ENCODE measurements at regions not wholly inside any gene's neighbourhood (a gene's known extent, or its start where the extent isn't known, plus 50 kb on each side); places are given as distances from the start of the nearest gene placed in this dataset.

DNA sequence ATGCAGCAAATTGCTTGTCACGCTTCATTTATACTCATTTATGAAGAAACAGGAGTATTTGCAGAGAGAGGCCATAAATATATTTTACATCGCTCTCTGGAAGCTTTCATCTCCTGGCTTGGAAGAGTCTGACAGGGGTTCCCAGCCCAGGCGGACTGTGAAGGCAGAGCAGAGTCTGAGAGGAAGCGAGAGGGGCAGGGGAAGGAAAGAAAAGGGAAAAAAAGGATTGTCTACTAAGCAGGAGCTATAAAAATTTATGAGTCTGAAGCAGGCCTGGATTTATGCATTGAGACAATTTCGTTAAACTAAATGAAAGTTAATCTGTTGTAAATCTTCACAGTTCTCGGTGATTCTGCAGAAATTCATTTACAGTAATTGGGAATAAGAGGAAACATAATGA, 143.9 kb upstream of the GYPC start:
- TF ChIP-seq RNF2 (conservative IDR thresholded peaks at IDR 0.05; ENCODE audit: low read depth) (no peak), TBL1XR1 (IDR thresholded peaks at IDR 0.05; ENCODE audit: borderline replicate concordance, low read length, partially characterized antibody) (no peak)

All from HepG2 (cell line).